ENCODE measurements at regions not wholly inside any gene's neighbourhood (a gene's known extent, or its start where the extent isn't known, plus 50 kb on each side); places are given as distances from the start of the nearest gene placed in this dataset.

GRCh38 chr15:77851691-77852090 lies 219.0 kb upstream of the LINGO1 start:
- H3K27me3 ChIP-seq (replicated peaks in 1 of 4; ENCODE audit: control insufficient read depth in 3 of 4, extremely low read depth in 1 of 4, insufficient read depth in 3 of 4, low read length in 3 of 4), result peaks cover 0 to 3% (median 0%) of the 10 kb centered on the region in 4 experiments; a peak in 2 of 7 replicates
- H2BK5ac ChIP-seq (ENCODE audit: low read depth, low read length), result no peak overlapping the region
- H4K8ac ChIP-seq (ENCODE audit: extremely low read depth, insufficient read depth, low read length), result no peak overlapping the region
- 0 out of 4 replicates have a peak, but pooled peaks cover 0 to 2% of the 10 kb centered on the region in 2 experiments for H3K9me3 ChIP-seq (ENCODE audit: insufficient read depth in 2 of 2, low read depth in 1 of 2, low read length in 1 of 2)
- no peaks in the 10 kb centered on the region for H3K79me1 ChIP-seq (ENCODE audit: low read depth, low read length)
- no peak overlapping the region for H3K27ac ChIP-seq (ENCODE audit: low read depth, low read length)
- ChIA-PET POLR2A (ENCODE audit: partially characterized antibody) (no interaction called here), CTCF (ENCODE audit: partially characterized antibody) (interaction anchor here (1.2 to 2.7 kb wide), 8 partner anchors 10 to 218 kb away, joined by 3 to 13 read pairs (median 4); no protein-coding TSS in a partner anchor)
- no peak overlapping the region for H3K56ac ChIP-seq (replicated peaks; ENCODE audit: insufficient read length, low read depth, low read length)
- no peaks in the 10 kb centered on the region for H3K4me1 ChIP-seq (replicated peaks in 1 of 4; ENCODE audit: control insufficient read depth in 3 of 4, insufficient read depth in 4 of 4, low read length in 3 of 4)
- no peak overlapping the region for H4K5ac ChIP-seq (ENCODE audit: insufficient read length, low read depth, low read length)
- no peak for FAIRE-seq
- H3K4me2 ChIP-seq (ENCODE audit: insufficient read depth in 1 of 2, low read depth in 2 of 2, low read length in 2 of 2), result no peak overlapping the region
- no peak overlapping the region for H2BK20ac ChIP-seq (ENCODE audit: low read length)
- H2BK12ac ChIP-seq (ENCODE audit: low read depth, low read length), result no peak overlapping the region
- H2AK5ac ChIP-seq (ENCODE audit: low read depth, low read length), result no peak overlapping the region
- no peak overlapping the region for H3K4ac ChIP-seq (replicated peaks; ENCODE audit: insufficient read length, low read depth, low read length)
- H4K20me1 ChIP-seq (replicated peaks in 1 of 2; ENCODE audit: control insufficient read depth in 1 of 2, insufficient read depth in 2 of 2, low read length in 2 of 2), result no peaks in the 10 kb centered on the region
- no peak overlapping the region for H3K23ac ChIP-seq (ENCODE audit: insufficient read length)
- no peak overlapping the region for H3K4me3 ChIP-seq (ENCODE audit: extremely low read depth in 1 of 4, insufficient read depth in 2 of 4, low read depth in 3 of 4, low read length in 4 of 4)
- no peak overlapping the region for H2AFZ ChIP-seq (ENCODE audit: low read length)
- no peak overlapping the region for H2BK15ac ChIP-seq (ENCODE audit: low read length)
- DNase-seq (ENCODE audit: low read depth in 1 of 2, low spot score in 2 of 2), result no peak
- no peaks in the 10 kb centered on the region for H3K79me2 ChIP-seq (ENCODE audit: control insufficient read depth in 1 of 2, insufficient read depth in 2 of 2, low read length in 2 of 2)
- 93% methylated on average over 6 of the region's 6 CpGs; no CpG with 5 or more reads in 1 of the 2 experiments for WGBS, 2 experiments (ENCODE audit: extremely low coverage in 1 of 2, insufficient coverage in 1 of 2, insufficient read length in 1 of 2, insufficient replicate concordance in 2 of 2, low coverage in 1 of 2, low lambda C conversion rate in 2 of 2, missing lambda C conversion rate in 1 of 2)
- H3K9ac ChIP-seq (replicated peaks in 1 of 4; ENCODE audit: extremely low read depth in 1 of 4, low read depth in 3 of 4, low read length in 3 of 4), result no peak overlapping the region
- H2BK120ac ChIP-seq (replicated peaks; ENCODE audit: low read depth, low read length), result no peak overlapping the region
- H4K91ac ChIP-seq (replicated peaks; ENCODE audit: insufficient read length, low read length), result no peak overlapping the region
- H3K23me2 ChIP-seq (ENCODE audit: low read depth, low read length), result no peaks in the 10 kb centered on the region
- H3K18ac ChIP-seq (ENCODE audit: extremely low read depth, low read length), result no peak overlapping the region
- no peak overlapping the region for H3K14ac ChIP-seq (ENCODE audit: insufficient read length)
- H3K36me3 ChIP-seq (ENCODE audit: control insufficient read depth in 2 of 4, insufficient read depth in 4 of 4, low read length in 3 of 4), result no peaks in the 10 kb centered on the region
- TF ChIP-seq HDAC6 (IDR thresholded peaks at IDR 0.05; ENCODE audit: low read depth, low read length) (no peak), SRF (IDR thresholded peaks at IDR 0.05; ENCODE audit: low read depth, low read length) (no peak)

Measured in H1 (cell line).